SK-N-SH (cell line): ENCODE measurements at regions not wholly inside any gene's neighbourhood (a gene's known extent, or its start where the extent isn't known, plus 50 kb on each side); places are given as distances from the start of the nearest gene placed in this dataset.

ENCODE experiments used
- CTCF ChIA-PET: fragments of 300-600, 350-600 bp; formaldehyde crosslinking; extraction: SDS; loops from one replicate; lab custom pipeline; 2021; lab: Yijun Ruan, JAX
- POLR2A ChIA-PET: fragments of 350-600 bp; sonication (Branson Sonifier 250); formaldehyde crosslinking; extraction: SDS; loops from one replicate; lab custom pipeline; 2020; ENCODE audit warnings: antibody characterized with exemption, inconsistent platforms; lab: Yijun Ruan, JAX
- DNase-seq: peaks from one replicate; pipeline ENCODE4 v3.0.0; 2012
- H2AFZ ChIP-seq: fragments of 200-600 bp; sonication (generic); 2 replicates; pipeline ENCODE4 v1.8.1; 2016; ENCODE audit warnings: antibody characterized with exemption, mild to moderate bottlenecking, low read depth
- H3F3A ChIP-seq: fragments of 200-600 bp; sonication (generic); replicated peaks from 2 replicates; pipeline ENCODE3; 2016; ENCODE audit warnings: antibody characterized with exemption, mild to moderate bottlenecking; ENCODE audit not compliant: insufficient read depth
- H3K27ac ChIP-seq, 2 experiments: fragments of 200-500 bp in 1 of 2; fragments of 200-600 bp in 1 of 2; sonication (Bioruptor generic) in 1 of 2; sonication (generic), shearing (Covaris generic) in 1 of 2; 2 replicates each; pipeline versions ENCODE4 v1.5.1 to v1.6.1; 2014 to 2016; ENCODE audit warnings: low read depth in 2 of 2, inconsistent platforms in 1 of 2, low read length in 1 of 2, mild to moderate bottlenecking in 1 of 2, mixed read lengths in 1 of 2
- H3K27me3 ChIP-seq: fragments of 200-600 bp; sonication (generic), shearing (Covaris generic); 2 replicates; pipeline ENCODE4 v1.6.1; 2016; ENCODE audit warnings: mixed run types; ENCODE audit not compliant: insufficient read depth
- H3K36me3 ChIP-seq, 2 experiments: fragments of 200-500 bp in 1 of 2; fragments of 200-600 bp in 1 of 2; sonication (Bioruptor generic) in 1 of 2; sonication (generic) in 1 of 2; replicated peaks in 1 of 2; 2 replicates each; pipeline versions ENCODE3 to v1.5.1; 2014 to 2016; ENCODE audit warnings: low read length in 1 of 2, mild to moderate bottlenecking in 1 of 2; ENCODE audit not compliant: insufficient read depth in 2 of 2, control insufficient read depth in 1 of 2
- H3K4me1 ChIP-seq, 2 experiments: fragments of 200-500 bp in 1 of 2; fragments of 200-600 bp in 1 of 2; sonication (Bioruptor generic) in 1 of 2; sonication (generic), shearing (Covaris generic) in 1 of 2; 2 replicates each; pipeline versions ENCODE4 v1.5.1 to v1.6.1; 2014 to 2016; ENCODE audit warnings: low read depth in 1 of 2, low read length in 1 of 2, mixed run types in 1 of 2; ENCODE audit not compliant: insufficient read depth in 2 of 2, control insufficient read depth in 1 of 2
- H3K4me2 ChIP-seq: fragments of 200-600 bp; sonication (generic), shearing (Covaris generic); 2 replicates; pipeline ENCODE4 v1.6.1; 2017; ENCODE audit warnings: mixed run types
- H3K4me3 ChIP-seq, 2 experiments: fragments of 200-500 bp in 1 of 2; fragments of 200-600 bp in 1 of 2; sonication (Bioruptor generic) in 1 of 2; sonication (generic), shearing (Covaris generic) in 1 of 2; 2 replicates each; pipeline versions ENCODE4 v1.5.1 to v1.8.1; 2014 to 2016; ENCODE audit warnings: low read depth in 2 of 2, inconsistent platforms in 1 of 2, low read length in 1 of 2, mild to moderate bottlenecking in 1 of 2, mixed read lengths in 1 of 2, moderate library complexity in 1 of 2
- H3K79me2 ChIP-seq: fragments of 200-600 bp; sonication (generic); 2 replicates; pipeline ENCODE4 v1.8.1; 2017; ENCODE audit warnings: mild to moderate bottlenecking; ENCODE audit not compliant: insufficient read depth
- H3K9ac ChIP-seq: fragments of 200-600 bp; sonication (generic); 2 replicates; pipeline ENCODE4 v1.6.1; 2017; ENCODE audit warnings: mixed run types
- H3K9me2 ChIP-seq: fragments of 200-600 bp; sonication (generic); 2 replicates; pipeline ENCODE4 v1.6.1; 2017; ENCODE audit warnings: mixed run types
- H3K9me3 ChIP-seq: fragments of 200-600 bp; sonication (generic); 2 replicates; pipeline ENCODE4 v1.6.1; 2017; ENCODE audit warnings: mixed run types, mild to moderate bottlenecking, moderate library complexity
- H4K20me1 ChIP-seq: fragments of 200-600 bp; sonication (generic); 2 replicates; pipeline ENCODE4 v1.6.1; 2017; ENCODE audit warnings: mild to moderate bottlenecking, mixed run types; ENCODE audit not compliant: insufficient read depth
- CHD2 ChIP-seq: fragments of 150-350 bp; IDR thresholded peaks from 2 replicates; pipeline ENCODE4 v1.6.1; 2018; ENCODE audit warnings: low read length; ENCODE audit not compliant: partially characterized antibody
- EZH2phosphoT487 ChIP-seq: fragments of 200-600 bp; sonication (generic); IDR thresholded peaks from 2 replicates; pipeline ENCODE4 v1.6.1; 2017; ENCODE audit warnings: low read depth, mixed run types, mild to moderate bottlenecking, antibody characterized with exemption, moderate library complexity, borderline replicate concordance
- FOSL2 ChIP-seq: IDR thresholded peaks from 2 replicates; pipeline ENCODE4 v1.4.0; 2012; ENCODE audit warnings: low read depth, mild to moderate bottlenecking, moderate library complexity, borderline replicate concordance
- FOXJ3 ChIP-seq: sonication (generic); formaldehyde crosslinking; IDR thresholded peaks from 2 replicates; pipeline ENCODE4 v1.5.1; 2020; ENCODE audit warnings: mild to moderate bottlenecking, missing genetic modification reagents
- FOXM1 ChIP-seq: IDR thresholded peaks from 2 replicates; pipeline ENCODE4 v1.4.0; 2012; ENCODE audit warnings: low read depth, mild to moderate bottlenecking
- GATA2 ChIP-seq: sonication (generic); formaldehyde crosslinking; IDR thresholded peaks from 2 replicates; pipeline ENCODE4 v1.5.0; 2020; ENCODE audit warnings: mild to moderate bottlenecking, missing genetic modification reagents
- MXI1 ChIP-seq: IDR thresholded peaks from 2 replicates; pipeline ENCODE4 v1.6.1; 2012; ENCODE audit warnings: mild to moderate bottlenecking, low read depth, low read length, improper control_type of control experiment
- NFIC ChIP-seq: IDR thresholded peaks from 2 replicates; pipeline ENCODE4 v1.4.0; 2012; ENCODE audit warnings: borderline replicate concordance
- RAD21 ChIP-seq: IDR thresholded peaks from 2 replicates; pipeline ENCODE4 v1.6.1; 2012; ENCODE audit warnings: mild to moderate bottlenecking, low read length
- RCOR1 ChIP-seq: fragments of 150-350 bp; IDR thresholded peaks from 2 replicates; pipeline ENCODE4 v1.6.1; 2017; ENCODE audit warnings: antibody characterized with exemption, low read length
- RFX5 ChIP-seq: IDR thresholded peaks from 2 replicates; pipeline ENCODE4 v1.6.1; 2012; ENCODE audit warnings: mild to moderate bottlenecking, improper control_type of control experiment, low read length
- SIN3A ChIP-seq: IDR thresholded peaks from 2 replicates; pipeline ENCODE4 v1.6.1; 2012; ENCODE audit warnings: low read depth, mild to moderate bottlenecking, low read length, moderate library complexity, borderline replicate concordance
- SMC3 ChIP-seq: IDR thresholded peaks from 2 replicates; pipeline ENCODE4 v1.6.1; 2012; ENCODE audit warnings: low read depth, low read length, improper control_type of control experiment
- TEAD4 ChIP-seq: IDR thresholded peaks from 2 replicates; pipeline ENCODE4 v1.4.0; 2012; ENCODE audit warnings: mild to moderate bottlenecking, borderline replicate concordance; ENCODE audit not compliant: insufficient read depth
- YY1 ChIP-seq: IDR thresholded peaks from 2 replicates; pipeline ENCODE4 v1.4.0; 2012; ENCODE audit warnings: low read depth, mild to moderate bottlenecking
- WGBS: methylation state at CpG from one replicate; pipeline ENCODE4 v1.1.6; 2017; ENCODE audit warnings: low lambda C conversion rate; 5-methylcytosine and 5-hydroxymethylcytosine counted together
- TF ChIP-seq, protein P1 (sequence below): IDR thresholded peaks from 2 replicates; pipeline ENCODE4 v1.6.1; 2012; ENCODE audit warnings: mild to moderate bottlenecking, low read depth, low read length, moderate library complexity
- TF ChIP-seq, protein P2 (sequence below): fragments of 150-350 bp; IDR thresholded peaks from 2 replicates; pipeline ENCODE4 v1.6.1; 2017; ENCODE audit warnings: antibody characterized with exemption, low read length, low read depth, borderline replicate concordance
- TF ChIP-seq, protein P3 (sequence below): fragments of 200-600 bp; sonication (generic); IDR thresholded peaks from 2 replicates; pipeline ENCODE4 v1.6.1; 2017; ENCODE audit warnings: antibody characterized with exemption, mild to moderate bottlenecking, moderate library complexity
- TF ChIP-seq, protein P4 (sequence below): IDR thresholded peaks from 2 replicates; pipeline ENCODE4 v1.4.0; 2012; ENCODE audit warnings: low read depth

DNA sequence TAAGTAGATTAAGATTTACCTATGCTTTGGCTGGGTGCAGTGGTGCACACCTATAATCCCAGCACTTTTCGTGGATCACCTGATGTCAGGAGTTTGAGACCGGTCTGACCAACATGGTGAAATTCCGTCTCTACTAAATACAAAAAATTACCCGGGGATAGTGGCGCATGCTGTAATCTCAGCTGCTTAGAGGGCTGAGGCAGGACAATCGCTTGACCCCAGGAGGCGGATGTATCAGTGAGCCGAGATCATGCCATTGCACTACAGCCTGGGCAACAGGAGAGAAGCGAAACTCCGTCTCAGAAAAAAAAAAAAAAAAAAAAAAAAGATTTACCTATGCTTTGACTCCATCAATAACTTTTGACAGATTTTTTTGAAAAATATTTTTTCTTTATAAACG, 267.1 kb upstream of the SEMA6A start:
- no peaks in the 10 kb centered on the region for H3K4me1 ChIP-seq
- WGBS = 70% methylated on average over 11 of the region's 11 CpGs
- no peak overlapping the region for H3K27ac ChIP-seq
- no peak for TF ChIP-seq GATA2 (CRISPR knock-in tag)
- TF ChIP-seq EZH2phosphoT487 = no peak
- TF ChIP-seq, protein P1, sequence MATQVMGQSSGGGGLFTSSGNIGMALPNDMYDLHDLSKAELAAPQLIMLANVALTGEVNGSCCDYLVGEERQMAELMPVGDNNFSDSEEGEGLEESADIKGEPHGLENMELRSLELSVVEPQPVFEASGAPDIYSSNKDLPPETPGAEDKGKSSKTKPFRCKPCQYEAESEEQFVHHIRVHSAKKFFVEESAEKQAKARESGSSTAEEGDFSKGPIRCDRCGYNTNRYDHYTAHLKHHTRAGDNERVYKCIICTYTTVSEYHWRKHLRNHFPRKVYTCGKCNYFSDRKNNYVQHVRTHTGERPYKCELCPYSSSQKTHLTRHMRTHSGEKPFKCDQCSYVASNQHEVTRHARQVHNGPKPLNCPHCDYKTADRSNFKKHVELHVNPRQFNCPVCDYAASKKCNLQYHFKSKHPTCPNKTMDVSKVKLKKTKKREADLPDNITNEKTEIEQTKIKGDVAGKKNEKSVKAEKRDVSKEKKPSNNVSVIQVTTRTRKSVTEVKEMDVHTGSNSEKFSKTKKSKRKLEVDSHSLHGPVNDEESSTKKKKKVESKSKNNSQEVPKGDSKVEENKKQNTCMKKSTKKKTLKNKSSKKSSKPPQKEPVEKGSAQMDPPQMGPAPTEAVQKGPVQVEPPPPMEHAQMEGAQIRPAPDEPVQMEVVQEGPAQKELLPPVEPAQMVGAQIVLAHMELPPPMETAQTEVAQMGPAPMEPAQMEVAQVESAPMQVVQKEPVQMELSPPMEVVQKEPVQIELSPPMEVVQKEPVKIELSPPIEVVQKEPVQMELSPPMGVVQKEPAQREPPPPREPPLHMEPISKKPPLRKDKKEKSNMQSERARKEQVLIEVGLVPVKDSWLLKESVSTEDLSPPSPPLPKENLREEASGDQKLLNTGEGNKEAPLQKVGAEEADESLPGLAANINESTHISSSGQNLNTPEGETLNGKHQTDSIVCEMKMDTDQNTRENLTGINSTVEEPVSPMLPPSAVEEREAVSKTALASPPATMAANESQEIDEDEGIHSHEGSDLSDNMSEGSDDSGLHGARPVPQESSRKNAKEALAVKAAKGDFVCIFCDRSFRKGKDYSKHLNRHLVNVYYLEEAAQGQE = no peak
- no peak for TF ChIP-seq SMC3
- TF ChIP-seq FOSL2 = no peak
- no peak for TF ChIP-seq NFIC
- TF ChIP-seq, protein P2, sequence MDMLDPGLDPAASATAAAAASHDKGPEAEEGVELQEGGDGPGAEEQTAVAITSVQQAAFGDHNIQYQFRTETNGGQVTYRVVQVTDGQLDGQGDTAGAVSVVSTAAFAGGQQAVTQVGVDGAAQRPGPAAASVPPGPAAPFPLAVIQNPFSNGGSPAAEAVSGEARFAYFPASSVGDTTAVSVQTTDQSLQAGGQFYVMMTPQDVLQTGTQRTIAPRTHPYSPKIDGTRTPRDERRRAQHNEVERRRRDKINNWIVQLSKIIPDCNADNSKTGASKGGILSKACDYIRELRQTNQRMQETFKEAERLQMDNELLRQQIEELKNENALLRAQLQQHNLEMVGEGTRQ = no peak
- TF ChIP-seq FOXM1 = no peak
- TF ChIP-seq CHD2 = no peak
- TF ChIP-seq RAD21 = no peak
- TF ChIP-seq TEAD4 = no peak
- TF ChIP-seq RFX5 = no peak
- TF ChIP-seq MXI1 = no peak
- no peak for TF ChIP-seq YY1
- TF ChIP-seq FOXJ3 (CRISPR knock-in tag) = no peak
- no peak for TF ChIP-seq RCOR1
- TF ChIP-seq, protein P3, sequence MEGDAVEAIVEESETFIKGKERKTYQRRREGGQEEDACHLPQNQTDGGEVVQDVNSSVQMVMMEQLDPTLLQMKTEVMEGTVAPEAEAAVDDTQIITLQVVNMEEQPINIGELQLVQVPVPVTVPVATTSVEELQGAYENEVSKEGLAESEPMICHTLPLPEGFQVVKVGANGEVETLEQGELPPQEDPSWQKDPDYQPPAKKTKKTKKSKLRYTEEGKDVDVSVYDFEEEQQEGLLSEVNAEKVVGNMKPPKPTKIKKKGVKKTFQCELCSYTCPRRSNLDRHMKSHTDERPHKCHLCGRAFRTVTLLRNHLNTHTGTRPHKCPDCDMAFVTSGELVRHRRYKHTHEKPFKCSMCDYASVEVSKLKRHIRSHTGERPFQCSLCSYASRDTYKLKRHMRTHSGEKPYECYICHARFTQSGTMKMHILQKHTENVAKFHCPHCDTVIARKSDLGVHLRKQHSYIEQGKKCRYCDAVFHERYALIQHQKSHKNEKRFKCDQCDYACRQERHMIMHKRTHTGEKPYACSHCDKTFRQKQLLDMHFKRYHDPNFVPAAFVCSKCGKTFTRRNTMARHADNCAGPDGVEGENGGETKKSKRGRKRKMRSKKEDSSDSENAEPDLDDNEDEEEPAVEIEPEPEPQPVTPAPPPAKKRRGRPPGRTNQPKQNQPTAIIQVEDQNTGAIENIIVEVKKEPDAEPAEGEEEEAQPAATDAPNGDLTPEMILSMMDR = no peak
- TF ChIP-seq, protein P4, sequence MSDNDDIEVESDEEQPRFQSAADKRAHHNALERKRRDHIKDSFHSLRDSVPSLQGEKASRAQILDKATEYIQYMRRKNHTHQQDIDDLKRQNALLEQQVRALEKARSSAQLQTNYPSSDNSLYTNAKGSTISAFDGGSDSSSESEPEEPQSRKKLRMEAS = no peak
- no peak for TF ChIP-seq SIN3A
- no peak overlapping the region for H3K9ac ChIP-seq
- ChIA-PET POLR2A (no interaction called here), CTCF (no interaction called here)
- no peak overlapping the region for H3K4me3 ChIP-seq
- H3K9me3 ChIP-seq = no peaks in the 10 kb centered on the region
- H4K20me1 ChIP-seq = no peaks in the 10 kb centered on the region
- no peak for DNase-seq
- no peaks in the 10 kb centered on the region for H3K36me3 ChIP-seq
- H3K9me2 ChIP-seq = no peaks in the 10 kb centered on the region
- H3K4me2 ChIP-seq = no peak overlapping the region
- H2AFZ ChIP-seq = no peak overlapping the region
- no peaks in the 10 kb centered on the region for H3F3A ChIP-seq
- no peaks in the 10 kb centered on the region for H3K79me2 ChIP-seq
- no peaks in the 10 kb centered on the region for H3K27me3 ChIP-seq
